ENCODE measurements at regions not wholly inside any gene's neighbourhood (a gene's known extent, or its start where the extent isn't known, plus 50 kb on each side); places are given as distances from the start of the nearest gene placed in this dataset.

GRCh38 chr12:91613223-91613779 lies 430.7 kb upstream of the DCN start:
- no peak for DNase-seq (ENCODE audit: low read depth)
- no peak overlapping the region for H3K4me3 ChIP-seq (ENCODE audit: low read depth, low read length)
- TF ChIP-seq CTCF (conservative IDR thresholded peaks at IDR 0.05; ENCODE audit: low read depth, low read length), result no peak

GRCh38 chr12:91610561-91610960 lies 427.9 kb upstream of the DCN start:
- no peak for DNase-seq (ENCODE audit: low read depth)
- TF ChIP-seq CTCF (conservative IDR thresholded peaks at IDR 0.05; ENCODE audit: low read depth, low read length), result no peak
- no peak overlapping the region for H3K4me3 ChIP-seq (ENCODE audit: low read depth, low read length)

- no peak for TF ChIP-seq CTCF (conservative IDR thresholded peaks at IDR 0.05; ENCODE audit: low read depth, low read length)
Observed at GRCh38 chr12:91609283-91609682, 426.7 kb upstream of the DCN start.

GRCh38 chr12:91608542-91608941 lies 425.9 kb upstream of the DCN start:
- no peak for TF ChIP-seq CTCF (conservative IDR thresholded peaks at IDR 0.05; ENCODE audit: low read depth, low read length)
- no peak overlapping the region for H3K4me3 ChIP-seq (ENCODE audit: low read depth, low read length)
- no peak for DNase-seq (ENCODE audit: low read depth)

More at GRCh38 chr12:91609283-91609682, 426.7 kb upstream of the DCN start:
- no peak for DNase-seq (ENCODE audit: low read depth)
- no peak overlapping the region for H3K4me3 ChIP-seq (ENCODE audit: low read depth, low read length)

GRCh38 chr12:91606662-91607377 lies 424.2 kb upstream of the DCN start:
- H3K4me3 ChIP-seq (ENCODE audit: low read depth, low read length), result no peak overlapping the region
- no peak for DNase-seq (ENCODE audit: low read depth)
- no peak for TF ChIP-seq CTCF (conservative IDR thresholded peaks at IDR 0.05; ENCODE audit: low read depth, low read length)

GRCh38 chr12:91604897-91605296 lies 422.3 kb upstream of the DCN start:
- no peak for DNase-seq (ENCODE audit: low read depth)
- TF ChIP-seq CTCF (conservative IDR thresholded peaks at IDR 0.05; ENCODE audit: low read depth, low read length), result no peak
- no peak overlapping the region for H3K4me3 ChIP-seq (ENCODE audit: low read depth, low read length)

- TF ChIP-seq CTCF (conservative IDR thresholded peaks at IDR 0.05; ENCODE audit: low read depth, low read length), result no peak
- no peak for DNase-seq (ENCODE audit: low read depth)
- no peak overlapping the region for H3K4me3 ChIP-seq (ENCODE audit: low read depth, low read length)
Observed at GRCh38 chr12:91603060-91603459, 420.4 kb upstream of the DCN start.
